MCF 10A (cell line): ENCODE measurements at regions not wholly inside any gene's neighbourhood (a gene's known extent, or its start where the extent isn't known, plus 50 kb on each side); places are given as distances from the start of the nearest gene placed in this dataset.
"Not testable (repeated sequence)": the region's sequence is repeated elsewhere in the genome, so short reads cannot be mapped to it uniquely, and the experiment has no call there.

Source experiments
- BruUV-seq: library from RNA; stranded (reverse); fragments of 400-500 nt; replicated peaks from 2 replicates; lab custom pipeline; 2021; lab: Mats Ljungman, UMichigan
- CTCF ChIA-PET: fragments of 300-600 bp; sonication (Branson Sonifier 250); formaldehyde crosslinking; extraction: SDS; loops from one replicate; lab custom pipeline; 2021; ENCODE audit warnings: antibody characterized with exemption, inconsistent platforms; lab: Yijun Ruan, JAX
- POLR2A ChIA-PET: fragments of 300-600, 350-650 bp; sonication (Branson Sonifier 250); formaldehyde crosslinking; extraction: SDS; loops from one replicate; lab custom pipeline; 2020; ENCODE audit warnings: antibody characterized with exemption, inconsistent platforms; lab: Yijun Ruan, JAX
- DNase-seq: peaks from one replicate; pipeline ENCODE4 v3.0.0-alpha.2; 2018; ENCODE audit not compliant: unreplicated experiment
- H3K27ac Mint-ChIP-seq: one replicate; pipeline ENCODE4 v1.8.0; 2022; ENCODE audit warnings: mild to moderate bottlenecking, low read depth, mixed read lengths; ENCODE audit not compliant: unreplicated experiment
- H3K27me3 Mint-ChIP-seq: one replicate; pipeline ENCODE4 v1.8.0; 2022; ENCODE audit warnings: mixed read lengths; ENCODE audit not compliant: insufficient read depth, unreplicated experiment
- H3K36me3 Mint-ChIP-seq: one replicate; pipeline ENCODE4 v1.8.0; 2022; ENCODE audit warnings: mild to moderate bottlenecking, moderate library complexity, mixed read lengths; ENCODE audit not compliant: insufficient read depth, unreplicated experiment
- H3K4me1 Mint-ChIP-seq: one replicate; pipeline ENCODE4 v1.8.0; 2022; ENCODE audit warnings: mixed read lengths; ENCODE audit not compliant: insufficient read depth, unreplicated experiment
- H3K4me3 Mint-ChIP-seq: one replicate; pipeline ENCODE4 v1.8.0; 2022; ENCODE audit warnings: mild to moderate bottlenecking, moderate library complexity, mixed read lengths; ENCODE audit not compliant: unreplicated experiment
- H3K9me3 Mint-ChIP-seq: one replicate; pipeline ENCODE4 v1.8.0; 2022; ENCODE audit warnings: mixed read lengths; ENCODE audit not compliant: unreplicated experiment
- intact Hi-C: fragments of 100-400 bp; cut with micrococcal nuclease; formaldehyde crosslinking; loops from 2 replicates; pipeline ENCODE4 v1.14.1; 2022

DNA sequence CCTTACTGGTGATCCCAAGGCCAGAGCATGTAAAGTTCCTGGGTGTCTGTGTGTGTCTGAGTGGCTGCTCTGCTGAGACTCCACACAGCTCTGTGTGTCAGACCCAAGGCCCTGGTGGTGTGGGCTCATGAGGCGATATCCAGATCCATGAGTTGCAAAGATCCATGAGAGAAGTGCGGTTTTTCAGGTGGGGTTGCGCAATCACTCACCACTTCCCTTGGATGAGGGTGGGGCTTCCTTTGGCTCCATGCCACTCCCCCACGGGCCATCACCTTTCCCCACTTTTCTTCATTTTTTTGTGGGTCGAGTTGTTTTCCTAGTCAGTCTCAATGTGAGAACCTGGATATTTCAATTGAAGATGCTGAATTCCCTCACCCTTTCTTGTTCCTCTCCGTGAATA is 179.2 kb downstream of the PCDH11X start:
- not testable (repeated sequence) for H3K36me3 Mint-ChIP-seq, H3K27me3 Mint-ChIP-seq

DNA sequence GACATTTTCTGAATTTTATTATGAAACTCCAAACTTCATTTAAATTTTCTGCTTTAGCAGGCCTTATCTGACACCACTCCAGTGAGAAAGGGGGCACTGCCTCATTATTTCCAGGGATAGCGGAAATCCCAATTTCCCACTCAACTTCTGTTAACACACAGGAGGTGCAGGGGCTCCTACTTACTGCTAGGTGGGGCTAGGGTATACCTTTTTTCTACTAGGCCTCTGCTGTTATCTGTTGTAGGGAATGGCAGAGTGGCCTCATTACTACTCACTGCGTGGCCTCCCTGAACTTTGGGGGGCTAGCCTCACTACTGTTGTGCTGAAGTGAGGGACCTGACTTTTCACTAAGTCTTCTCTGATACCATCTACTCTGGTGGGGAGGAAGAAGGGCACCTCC is 211.4 kb downstream of the PCDH11X start:
- H3K36me3 Mint-ChIP-seq, H3K9me3 Mint-ChIP-seq, H3K4me1 Mint-ChIP-seq, DNase-seq, POLR2A ChIA-PET, BruUV-seq, H3K4me3 Mint-ChIP-seq, H3K27ac Mint-ChIP-seq, CTCF ChIA-PET, H3K27me3 Mint-ChIP-seq, intact Hi-C loops: not testable (repeated sequence)

More for the DNA sequence above, 179.2 kb downstream of the PCDH11X start:
- H3K4me3 Mint-ChIP-seq, DNase-seq, H3K9me3 Mint-ChIP-seq, BruUV-seq, H3K4me1 Mint-ChIP-seq, CTCF ChIA-PET, H3K27ac Mint-ChIP-seq, intact Hi-C loops: not testable (repeated sequence)
- POLR2A ChIA-PET = interaction anchor here (0.7 kb wide), 1 partner anchor 307 kb away, joined by 3 read pairs; no protein-coding TSS in a partner anchor
